SKM-1 (cell line): ENCODE measurements at regions not wholly inside any gene's neighbourhood (a gene's known extent, or its start where the extent isn't known, plus 50 kb on each side); places are given as distances from the start of the nearest gene placed in this dataset.

Source experiments
- DNase-seq: peaks from one replicate; lab custom pipeline; 2025; ENCODE audit not compliant: unreplicated experiment; lab: John Stamatoyannopoulos, UW

GRCh38 chr12:39127401-39127800 lies 222.0 kb upstream of the CPNE8 start:
- no peak for DNase-seq

DNA sequence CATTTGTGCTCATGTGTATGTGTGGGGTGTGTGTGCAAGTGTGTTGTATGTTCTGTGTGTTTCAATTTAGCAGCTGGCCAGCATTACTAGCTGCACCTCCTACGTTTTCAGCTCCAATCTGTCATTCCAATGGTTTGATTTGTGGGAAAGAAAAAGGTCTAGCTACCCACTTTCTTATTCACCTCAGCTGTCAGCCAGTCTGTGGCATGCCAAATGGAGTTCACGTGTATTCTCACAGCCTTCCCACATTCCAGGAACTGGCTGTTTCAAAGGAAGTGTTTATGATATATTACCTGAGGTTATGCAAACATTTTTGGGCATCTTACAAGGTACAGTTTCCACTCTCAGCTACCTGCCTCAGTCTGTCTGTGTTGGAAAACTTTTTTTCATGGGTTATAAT lies 220.2 kb upstream of the CPNE8 start:
- DNase-seq = no peak

DNA sequence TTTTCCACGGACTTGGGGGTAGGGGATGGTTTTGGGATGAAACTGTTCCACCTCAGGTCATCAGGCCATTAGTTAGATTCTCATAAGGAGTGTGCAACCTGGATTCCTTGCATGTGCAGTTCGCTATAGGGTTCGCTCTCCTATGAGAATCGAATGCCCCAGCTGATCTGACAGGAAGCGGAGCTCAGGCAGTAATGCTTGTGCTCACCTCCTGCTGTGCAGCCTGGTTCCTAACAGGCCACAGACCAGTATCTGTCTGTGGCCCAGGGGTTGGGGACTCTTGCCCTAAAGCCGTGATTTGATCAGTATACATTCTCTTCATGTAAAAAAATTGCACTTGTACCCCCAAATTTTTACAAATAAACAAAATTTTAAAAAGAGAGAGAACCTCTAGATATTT lies 219.4 kb upstream of the CPNE8 start:
- DNase-seq = no peak

- DNase-seq = no peak
These were observed 218.3 kb upstream of the CPNE8 start for GRCh38 chr12:39123580-39124253.

- DNase-seq = no peak
These were observed 217.3 kb upstream of the CPNE8 start for GRCh38 chr12:39122562-39123204.

- DNase-seq = no peak
These were observed 211.5 kb upstream of the CPNE8 start for GRCh38 chr12:39116861-39117260.

GRCh38 chr12:39112064-39112463 lies 206.7 kb upstream of the CPNE8 start:
- DNase-seq = no peak

DNA sequence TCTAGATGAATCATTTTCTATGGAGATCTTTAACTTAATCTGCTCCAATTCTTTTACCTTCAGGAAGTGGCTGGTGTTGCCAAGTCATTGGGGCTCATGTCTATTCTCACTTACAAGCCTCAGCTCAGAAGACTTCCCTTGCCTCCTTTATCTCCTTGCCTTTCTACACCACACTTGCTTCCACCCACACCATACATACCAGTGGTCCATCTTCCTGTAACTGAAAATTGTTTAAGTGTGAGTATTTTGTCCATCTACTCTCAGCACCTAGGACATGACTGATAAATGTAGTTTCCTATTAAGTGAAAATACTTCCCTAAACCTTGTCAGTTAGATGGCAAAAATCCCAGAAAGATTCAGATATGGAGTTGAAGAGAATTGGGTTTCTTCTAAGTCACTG lies 199.7 kb upstream of the CPNE8 start:
- no peak for DNase-seq

DNA sequence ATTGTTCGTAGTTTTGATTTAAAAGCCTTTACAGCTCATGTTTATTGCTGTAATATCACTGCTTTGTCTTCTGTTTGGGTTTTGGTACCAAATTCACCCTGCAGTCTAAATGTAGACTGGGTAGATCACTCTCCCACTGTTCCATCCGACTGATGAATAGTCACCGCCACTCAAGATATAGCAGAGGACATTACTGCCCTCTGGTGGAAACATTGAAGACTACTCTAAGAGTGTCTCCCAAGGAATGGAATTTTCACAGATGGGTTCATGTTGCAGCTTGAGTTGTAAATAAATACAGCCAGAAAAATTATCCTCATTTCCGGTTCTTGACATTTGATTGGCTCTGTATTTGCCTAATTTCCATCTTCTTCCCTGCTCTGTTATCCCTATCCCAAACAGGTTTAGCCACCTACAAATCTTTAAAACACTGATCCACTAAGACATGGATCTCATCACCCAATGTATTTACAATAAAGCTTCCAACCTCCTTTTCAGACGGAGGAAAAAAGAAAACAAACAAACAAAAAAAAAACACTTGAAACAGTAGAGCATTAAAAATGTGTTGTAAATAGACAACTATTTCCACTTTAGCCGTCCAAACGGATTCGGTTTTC lies 198.3 kb upstream of the CPNE8 start:
- peak; percentile 14 for DNase-seq

GRCh38 chr12:39102474-39103209 lies 197.3 kb upstream of the CPNE8 start:
- no peak for DNase-seq

- no peak for DNase-seq
These were observed 190.4 kb upstream of the CPNE8 start for GRCh38 chr12:39095636-39096330.

DNA sequence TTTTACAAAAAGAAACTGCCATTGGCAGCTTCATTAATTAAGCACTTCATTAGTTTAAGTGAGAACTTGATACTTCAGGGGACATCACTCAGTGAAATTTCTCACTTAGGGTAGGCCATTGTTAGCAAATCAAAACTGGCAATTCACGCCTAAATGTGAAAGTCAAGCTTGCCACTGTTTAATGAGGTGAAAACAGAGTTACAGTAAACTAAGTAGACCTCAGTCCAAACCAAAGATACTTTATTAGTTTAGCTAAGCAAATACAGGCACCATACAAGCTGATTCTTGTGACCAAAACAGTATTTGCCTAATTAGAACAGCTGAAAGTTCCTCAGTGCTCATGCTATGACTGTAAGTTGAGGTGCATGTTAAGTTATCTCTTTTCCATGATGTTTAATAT lies 176.5 kb upstream of the CPNE8 start:
- DNase-seq = no peak

- no peak for DNase-seq
These were observed 171.8 kb upstream of the CPNE8 start for GRCh38 chr12:39077226-39077625.

- DNase-seq = no peak
These were observed 168.7 kb upstream of the CPNE8 start for GRCh38 chr12:39074063-39074462.

- no peak for DNase-seq
These were observed 167.3 kb upstream of the CPNE8 start for GRCh38 chr12:39072658-39073057.

GRCh38 chr12:39071611-39072010 lies 166.2 kb upstream of the CPNE8 start:
- DNase-seq = no peak

GRCh38 chr12:39070775-39071174 lies 165.4 kb upstream of the CPNE8 start:
- no peak for DNase-seq

GRCh38 chr12:39065455-39065854 lies 160.1 kb upstream of the CPNE8 start:
- no peak for DNase-seq

DNA sequence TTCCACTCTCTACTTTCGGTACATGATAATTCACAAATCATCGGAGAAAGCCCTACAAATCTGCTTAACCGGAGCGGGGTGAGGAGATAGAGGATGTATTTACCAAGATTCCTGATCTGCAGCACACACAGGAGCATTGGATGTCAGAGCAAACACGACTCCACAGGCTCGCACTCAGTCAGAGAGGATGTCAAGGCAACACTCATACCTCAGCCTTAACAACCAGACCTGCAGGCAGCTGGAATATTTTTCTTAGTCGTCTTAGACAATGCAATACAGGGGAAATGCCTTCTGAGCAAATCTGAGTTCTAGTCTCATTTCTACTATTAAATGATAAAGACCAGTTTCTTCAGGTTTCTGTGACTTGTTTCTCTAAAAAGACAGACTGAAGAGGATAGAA lies 159.3 kb upstream of the CPNE8 start:
- DNase-seq = no peak

GRCh38 chr12:39062266-39062996 lies 157.0 kb upstream of the CPNE8 start:
- no peak for DNase-seq

DNA sequence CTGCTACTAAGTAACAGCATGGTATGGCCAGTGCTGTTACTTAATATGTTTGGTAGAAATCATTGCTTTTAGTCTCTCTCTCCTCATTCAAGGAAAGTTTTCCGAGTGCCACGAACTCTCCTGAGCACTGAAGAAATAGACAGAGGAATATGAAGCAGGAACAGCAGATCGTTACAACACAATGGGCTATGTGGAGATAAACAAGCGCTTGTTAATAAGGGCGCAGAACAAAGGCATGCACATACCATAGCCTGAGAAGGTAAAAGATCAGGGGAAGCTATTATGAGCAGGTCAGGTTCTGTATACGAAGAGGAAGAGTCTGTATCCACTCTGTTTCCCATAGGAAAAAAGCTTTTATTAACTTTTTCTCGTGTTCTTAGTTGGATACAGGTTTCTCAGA lies 156.2 kb upstream of the CPNE8 start:
- no peak for DNase-seq
